Astrocyte (in vitro differentiated cells and primary cell): ENCODE measurements at regions not wholly inside any gene's neighbourhood (a gene's known extent, or its start where the extent isn't known, plus 50 kb on each side); places are given as distances from the start of the nearest gene placed in this dataset.

ENCODE experiments used
- DNase-seq: peaks from one replicate; pipeline ENCODE4 v3.0.0-alpha.2; 2010; ENCODE audit warnings: low read depth
- FAIRE-seq: peaks from 2 replicates; lab custom pipeline; 2011; peaks lifted over from hg19 to GRCh38; lab: Jason Lieb, UNC
- H2AFZ ChIP-seq: 2 replicates; pipeline ENCODE4 v1.6.0; 2012; ENCODE audit warnings: low read depth, low read length, inconsistent platforms
- H3K27ac ChIP-seq: 2 replicates; pipeline ENCODE4 v1.5.1; 2011; ENCODE audit warnings: low read depth, low read length, inconsistent platforms
- H3K27me3 ChIP-seq: 2 replicates; pipeline ENCODE4 v1.6.0; 2011; ENCODE audit warnings: low read length, inconsistent platforms; ENCODE audit not compliant: insufficient read depth
- H3K36me3 ChIP-seq: 2 replicates; pipeline ENCODE4 v1.5.1; 2011; ENCODE audit warnings: low read length, inconsistent platforms; ENCODE audit not compliant: insufficient read depth
- H3K4me1 ChIP-seq: 2 replicates; pipeline ENCODE4 v1.5.1; 2011; ENCODE audit warnings: low read length, inconsistent platforms; ENCODE audit not compliant: insufficient read depth
- H3K4me2 ChIP-seq: 2 replicates; pipeline ENCODE4 v1.6.0; 2012; ENCODE audit warnings: low read length, inconsistent platforms
- H3K4me3 ChIP-seq: 2 replicates; pipeline ENCODE4 v1.5.1; 2011; ENCODE audit warnings: low read depth, mild to moderate bottlenecking, low read length, inconsistent platforms; ENCODE audit not compliant: insufficient read depth
- H3K79me2 ChIP-seq: 2 replicates; pipeline ENCODE4 v1.6.0; 2012; ENCODE audit warnings: mild to moderate bottlenecking, low read length, inconsistent platforms; ENCODE audit not compliant: insufficient read depth
- H3K9ac ChIP-seq: 2 replicates; pipeline ENCODE4 v1.6.0; 2012; ENCODE audit warnings: mild to moderate bottlenecking, low read length, inconsistent platforms
- H3K9me3 ChIP-seq: 2 replicates; pipeline ENCODE4 v1.5.1; 2012; ENCODE audit warnings: low read depth, mild to moderate bottlenecking, low read length, inconsistent platforms; ENCODE audit not compliant: insufficient read depth
- H4K20me1 ChIP-seq: 2 replicates; pipeline ENCODE4 v1.6.0; 2012; ENCODE audit warnings: low read length, inconsistent platforms; ENCODE audit not compliant: insufficient read depth
- H3K27ac Mint-ChIP-seq: one replicate; pipeline ENCODE4 v1.8.0; 2021; ENCODE audit warnings: mild to moderate bottlenecking, mixed read lengths; ENCODE audit not compliant: unreplicated experiment
- H3K27me3 Mint-ChIP-seq: one replicate; pipeline ENCODE4 v1.8.0; 2021; ENCODE audit warnings: low read depth, mixed read lengths; ENCODE audit not compliant: unreplicated experiment
- H3K36me3 Mint-ChIP-seq: one replicate; pipeline ENCODE4 v1.8.0; 2021; ENCODE audit warnings: low read depth, mixed read lengths; ENCODE audit not compliant: unreplicated experiment
- H3K4me1 Mint-ChIP-seq: one replicate; pipeline ENCODE4 v1.8.0; 2021; ENCODE audit warnings: low read depth, mixed read lengths; ENCODE audit not compliant: unreplicated experiment
- H3K4me3 Mint-ChIP-seq: one replicate; pipeline ENCODE4 v1.8.0; 2021; ENCODE audit warnings: mild to moderate bottlenecking, moderate library complexity, mixed read lengths; ENCODE audit not compliant: unreplicated experiment
- H3K9me3 Mint-ChIP-seq: one replicate; pipeline ENCODE4 v1.8.0; 2021; ENCODE audit warnings: mild to moderate bottlenecking, mixed read lengths; ENCODE audit not compliant: unreplicated experiment
- EZH2 ChIP-seq: IDR thresholded peaks from 2 replicates; pipeline ENCODE4 v1.6.1; 2012; ENCODE audit warnings: mild to moderate bottlenecking, low read length, inconsistent platforms; ENCODE audit not compliant: insufficient read depth
- TF ChIP-seq, protein P1 (sequence below): IDR thresholded peaks from 2 replicates; pipeline ENCODE4 v1.5.1; 2011; ENCODE audit warnings: low read depth, mild to moderate bottlenecking, inconsistent platforms, low read length, moderate library complexity; ENCODE audit not compliant: insufficient read depth

DNA sequence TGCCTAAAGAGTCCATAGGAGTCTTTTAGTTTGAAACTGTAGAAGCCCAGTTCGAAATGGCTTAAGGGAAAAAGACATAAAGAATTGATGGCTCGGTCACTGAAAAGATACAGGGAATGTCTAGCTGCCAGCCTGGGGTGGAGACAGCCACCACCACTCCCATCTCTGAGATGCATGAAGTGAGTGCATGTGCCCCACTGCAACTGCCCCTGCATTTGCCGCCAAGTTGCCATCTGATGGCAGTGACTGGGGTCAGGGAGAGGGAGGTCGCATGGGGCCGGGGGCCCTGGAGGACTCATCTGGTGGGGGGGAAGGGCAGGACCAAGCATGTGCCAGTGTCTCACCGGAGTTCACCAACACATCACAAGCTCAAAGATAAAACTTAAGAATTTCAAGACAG is 385.8 kb upstream of the SULF2 start:
- Mint-ChIP-seq H3K27ac (no peak overlapping the region), H3K4me3 (no peak overlapping the region), H3K9me3 (peaks cover 12% of the 10 kb centered on the region), H3K36me3 (no peaks in the 10 kb centered on the region), H3K27me3 (peaks cover 67% of the 10 kb centered on the region), H3K4me1 (peaks cover 10% of the 10 kb centered on the region)
- Histone ChIP-seq H3K4me1 (no peaks in the 10 kb centered on the region), H4K20me1 (no peaks in the 10 kb centered on the region), H3K9me3 (peaks cover 7% of the 10 kb centered on the region), H3K36me3 (no peaks in the 10 kb centered on the region), H3K4me3 (no peak overlapping the region), H3K27ac (no peak overlapping the region), H2AFZ (no peak overlapping the region), H3K9ac (no peak overlapping the region), H3K79me2 (no peaks in the 10 kb centered on the region), H3K4me2 (no peak overlapping the region), H3K27me3 (peaks cover 52% of the 10 kb centered on the region)
- FAIRE-seq (no peak), DNase-seq (no peak)
- TF ChIP-seq, protein P1, sequence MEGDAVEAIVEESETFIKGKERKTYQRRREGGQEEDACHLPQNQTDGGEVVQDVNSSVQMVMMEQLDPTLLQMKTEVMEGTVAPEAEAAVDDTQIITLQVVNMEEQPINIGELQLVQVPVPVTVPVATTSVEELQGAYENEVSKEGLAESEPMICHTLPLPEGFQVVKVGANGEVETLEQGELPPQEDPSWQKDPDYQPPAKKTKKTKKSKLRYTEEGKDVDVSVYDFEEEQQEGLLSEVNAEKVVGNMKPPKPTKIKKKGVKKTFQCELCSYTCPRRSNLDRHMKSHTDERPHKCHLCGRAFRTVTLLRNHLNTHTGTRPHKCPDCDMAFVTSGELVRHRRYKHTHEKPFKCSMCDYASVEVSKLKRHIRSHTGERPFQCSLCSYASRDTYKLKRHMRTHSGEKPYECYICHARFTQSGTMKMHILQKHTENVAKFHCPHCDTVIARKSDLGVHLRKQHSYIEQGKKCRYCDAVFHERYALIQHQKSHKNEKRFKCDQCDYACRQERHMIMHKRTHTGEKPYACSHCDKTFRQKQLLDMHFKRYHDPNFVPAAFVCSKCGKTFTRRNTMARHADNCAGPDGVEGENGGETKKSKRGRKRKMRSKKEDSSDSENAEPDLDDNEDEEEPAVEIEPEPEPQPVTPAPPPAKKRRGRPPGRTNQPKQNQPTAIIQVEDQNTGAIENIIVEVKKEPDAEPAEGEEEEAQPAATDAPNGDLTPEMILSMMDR, result no peak
- no peak for TF ChIP-seq EZH2

DNA sequence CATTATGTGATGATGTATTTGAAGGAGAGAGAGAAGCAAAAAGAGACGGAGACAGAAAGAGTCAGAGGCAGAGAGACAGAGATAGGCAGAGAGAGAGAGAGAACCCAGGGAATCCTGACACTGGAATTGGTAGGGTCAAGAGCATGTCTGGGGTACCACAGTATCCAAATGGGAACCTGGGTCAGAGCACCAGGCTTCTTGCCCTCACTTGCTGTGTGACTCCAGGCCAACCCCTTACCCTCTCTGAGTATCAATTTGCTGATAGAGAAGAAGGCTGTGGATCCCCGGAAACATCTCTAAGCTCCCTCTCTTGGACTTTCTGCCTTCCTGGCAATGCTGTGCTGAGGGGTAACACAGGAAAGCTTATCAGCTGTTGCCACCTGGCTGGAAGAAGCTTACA is 385.3 kb upstream of the SULF2 start:
- peaks cover 49% of the 10 kb centered on the region for H3K27me3 ChIP-seq
- no peaks in the 10 kb centered on the region for H3K36me3 Mint-ChIP-seq
- TF ChIP-seq EZH2, result no peak
- TF ChIP-seq, protein P1, result no peak
- H3K4me2 ChIP-seq, result no peak overlapping the region
- H3K4me1 ChIP-seq, result no peaks in the 10 kb centered on the region
- no peaks in the 10 kb centered on the region for H4K20me1 ChIP-seq
- no peaks in the 10 kb centered on the region for H3K36me3 ChIP-seq
- H2AFZ ChIP-seq, result no peak overlapping the region
- H3K27me3 Mint-ChIP-seq, result peaks cover 70% of the 10 kb centered on the region
- H3K27ac Mint-ChIP-seq, result no peak overlapping the region
- peaks cover 10% of the 10 kb centered on the region for H3K4me1 Mint-ChIP-seq
- no peak overlapping the region for H3K9ac ChIP-seq
- H3K27ac ChIP-seq, result no peak overlapping the region
- H3K4me3 Mint-ChIP-seq, result no peak overlapping the region
- H3K4me3 ChIP-seq, result no peak overlapping the region
- H3K9me3 ChIP-seq, result peaks cover 7% of the 10 kb centered on the region
- H3K79me2 ChIP-seq, result no peaks in the 10 kb centered on the region
- H3K9me3 Mint-ChIP-seq, result peaks cover 12% of the 10 kb centered on the region
- FAIRE-seq (no peak), DNase-seq (no peak)

DNA sequence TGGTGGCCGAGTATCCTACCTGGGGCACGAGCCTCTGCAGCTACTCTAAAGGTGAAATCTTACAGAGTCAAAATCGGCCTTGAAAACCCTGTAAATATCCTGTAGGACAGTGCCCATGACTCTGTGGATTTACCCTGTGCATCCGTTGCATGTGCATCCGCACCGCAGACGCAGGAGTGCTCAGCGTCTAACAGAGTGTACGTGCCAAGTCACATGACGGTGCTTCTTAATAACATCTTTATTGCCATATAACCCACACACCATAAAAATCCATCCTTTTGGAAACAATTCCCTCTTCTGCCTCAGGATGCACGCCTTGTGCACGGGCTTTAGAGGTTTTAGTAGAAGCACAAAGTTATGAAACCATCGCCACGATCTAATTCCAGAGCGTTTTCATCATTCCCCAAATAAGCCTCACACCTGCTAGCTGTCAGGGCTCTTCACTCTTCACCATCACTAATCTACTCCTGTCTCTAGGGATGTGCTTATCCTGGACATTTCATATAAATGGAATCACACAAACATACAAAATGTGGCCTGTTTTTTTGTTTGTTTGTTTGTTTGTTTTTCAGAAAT is 384.5 kb upstream of the SULF2 start:
- H3K9me3 Mint-ChIP-seq, result peaks cover 12% of the 10 kb centered on the region
- no peak overlapping the region for H3K4me2 ChIP-seq
- no peaks in the 10 kb centered on the region for H3K36me3 Mint-ChIP-seq

More for the DNA sequence above, 384.5 kb upstream of the SULF2 start:
- Histone ChIP-seq H3K36me3 (no peaks in the 10 kb centered on the region), H3K4me3 (no peak overlapping the region), H3K4me1 (no peaks in the 10 kb centered on the region), H4K20me1 (no peaks in the 10 kb centered on the region), H3K79me2 (no peaks in the 10 kb centered on the region), H3K9me3 (peaks cover 7% of the 10 kb centered on the region), H3K9ac (no peak overlapping the region), H3K27me3 (peaks cover 52% of the 10 kb centered on the region), H2AFZ (no peak overlapping the region), H3K27ac (no peak overlapping the region)
- Mint-ChIP-seq H3K4me1 (peaks cover 10% of the 10 kb centered on the region), H3K27me3 (peaks cover 76% of the 10 kb centered on the region), H3K27ac (no peak overlapping the region), H3K4me3 (no peak overlapping the region)
- TF ChIP-seq, protein P1, result no peak
- no peak for TF ChIP-seq EZH2
- FAIRE-seq (no peak), DNase-seq (no peak)
